Endothelial cell of umbilical vein (primary cell): ENCODE measurements at regions not wholly inside any gene's neighbourhood (a gene's known extent, or its start where the extent isn't known, plus 50 kb on each side); places are given as distances from the start of the nearest gene placed in this dataset.

ENCODE experiments used
- BruUV-seq: library from RNA; stranded (reverse); fragments of 400-500 nt; replicated peaks from 2 replicates; lab custom pipeline; 2021; lab: Mats Ljungman, UMichigan
- CTCF ChIA-PET: fragments of 300-600, 350-600 bp; sonication (Branson Sonifier 250); formaldehyde crosslinking; loops from one replicate; lab custom pipeline; 2021; ENCODE audit warnings: antibody characterized with exemption, inconsistent platforms; lab: Charles Lee
- POLR2A ChIA-PET: fragments of 300-600, 350-600 bp; sonication (Branson Sonifier 250); formaldehyde crosslinking; loops from one replicate; lab custom pipeline; 2021; ENCODE audit warnings: antibody characterized with exemption, inconsistent platforms; lab: Charles Lee
- DNase-seq: peaks from one replicate; pipeline ENCODE4 v3.0.0-alpha.2; 2011; ENCODE audit warnings: low read depth, low spot score
- FAIRE-seq: peaks from 2 replicates; lab custom pipeline; 2011; peaks lifted over from hg19 to GRCh38; lab: Jason Lieb, UNC
- H2AFZ ChIP-seq: 2 replicates; pipeline ENCODE4 v1.6.0; 2012; ENCODE audit warnings: low read depth, low read length, control low read depth, inconsistent platforms
- H3K27ac ChIP-seq: 2 replicates; pipeline ENCODE4 v1.5.1; 2011; ENCODE audit warnings: low read depth, mild to moderate bottlenecking, control low read depth, low read length, moderate library complexity; ENCODE audit not compliant: insufficient read depth
- H3K27me3 ChIP-seq, 2 experiments: 2 replicates each; pipeline versions ENCODE4 v1.6.0 to v1.6.1; 2011; ENCODE audit warnings: low read length in 2 of 2, mixed read lengths in 1 of 2; ENCODE audit not compliant: control insufficient read depth in 2 of 2, insufficient read depth in 2 of 2
- H3K36me3 ChIP-seq, 2 experiments: 2 replicates in 1 of 2; 3 replicates in 1 of 2; pipeline ENCODE4 v1.5.1; 2011; ENCODE audit warnings: low read length in 2 of 2, mild to moderate bottlenecking in 1 of 2, moderate library complexity in 1 of 2; ENCODE audit not compliant: control insufficient read depth in 2 of 2, insufficient read depth in 2 of 2; ENCODE audit errors: extremely low read depth in 1 of 2
- H3K4me1 ChIP-seq: 3 replicates; pipeline ENCODE4 v1.5.1; 2011; ENCODE audit warnings: mild to moderate bottlenecking, low read length; ENCODE audit not compliant: control insufficient read depth, insufficient read depth; ENCODE audit errors: extremely low read depth
- H3K4me2 ChIP-seq: 2 replicates; pipeline ENCODE4 v1.6.1; 2011; ENCODE audit warnings: low read length, control low read depth, mixed read lengths; ENCODE audit not compliant: insufficient read depth
- H3K4me3 ChIP-seq, 3 experiments: fragments of 200-600 bp in 1 of 3; sonication (generic), shearing (Covaris generic) in 1 of 3; replicated peaks in 1 of 3; 2 replicates each; pipeline ENCODE4 v1.5.1; 2011 to 2016; ENCODE audit warnings: control low read depth in 3 of 3, low read length in 3 of 3, mild to moderate bottlenecking in 2 of 3, inconsistent platforms in 1 of 3, low read depth in 1 of 3, moderate library complexity in 1 of 3; ENCODE audit not compliant: insufficient read depth in 1 of 3
- H3K79me2 ChIP-seq: 2 replicates; pipeline ENCODE4 v1.6.0; 2012; ENCODE audit warnings: low read length, inconsistent platforms; ENCODE audit not compliant: control insufficient read depth, insufficient read depth
- H3K9ac ChIP-seq: replicated peaks from 2 replicates; pipeline ENCODE3; 2011; ENCODE audit warnings: low read length, control low read depth; ENCODE audit not compliant: insufficient read depth; ENCODE audit errors: extremely low read depth
- H3K9me1 ChIP-seq: replicated peaks from 3 replicates; pipeline ENCODE4 v1.6.0; 2011; ENCODE audit warnings: mild to moderate bottlenecking, low read length; ENCODE audit not compliant: control insufficient read depth, insufficient read depth; ENCODE audit errors: extremely low read depth
- H3K9me3 ChIP-seq: replicated peaks from 2 replicates; pipeline ENCODE4 v1.5.1; 2012; ENCODE audit warnings: low read length, inconsistent platforms; ENCODE audit not compliant: control insufficient read depth, insufficient read depth
- H4K20me1 ChIP-seq: replicated peaks from 2 replicates; pipeline ENCODE3; 2011; ENCODE audit warnings: mild to moderate bottlenecking, low read length; ENCODE audit not compliant: control insufficient read depth, insufficient read depth; ENCODE audit errors: extremely low read depth
- EZH2 ChIP-seq: IDR thresholded peaks from 2 replicates; pipeline ENCODE4 v1.6.1; 2012; ENCODE audit warnings: borderline replicate concordance, low read depth, mild to moderate bottlenecking, moderate library complexity, low read length, inconsistent platforms; ENCODE audit not compliant: severe bottlenecking
- FOS ChIP-seq: IDR thresholded peaks from 2 replicates; pipeline ENCODE4 v1.6.1; 2011; ENCODE audit warnings: mild to moderate bottlenecking, low read length, moderate library complexity, borderline replicate concordance; ENCODE audit not compliant: insufficient read depth
- GATA2 ChIP-seq: IDR thresholded peaks from 2 replicates; pipeline ENCODE4 v1.7.0; 2011; ENCODE audit warnings: low read depth, mild to moderate bottlenecking, moderate library complexity, mixed read lengths, low read length; ENCODE audit not compliant: insufficient read length, insufficient read depth
- JUN ChIP-seq: IDR thresholded peaks from 2 replicates; pipeline ENCODE4 v1.6.1; 2011; ENCODE audit warnings: borderline replicate concordance, low read depth; ENCODE audit not compliant: insufficient read length, insufficient read depth
- MYC ChIP-seq: IDR thresholded peaks from one replicate; pipeline ENCODE4 v1.6.1; 2011; ENCODE audit warnings: mild to moderate bottlenecking, low read depth, low read length
- POLR2A ChIP-seq: IDR thresholded peaks from 2 replicates; pipeline ENCODE4 v1.6.1; 2012; ENCODE audit warnings: low read depth, mild to moderate bottlenecking, control low read depth, low read length
- POLR2AphosphoS5 ChIP-seq: IDR thresholded peaks from 2 replicates; pipeline ENCODE4 v1.6.1; 2012; ENCODE audit warnings: low read depth, mild to moderate bottlenecking, control low read depth, low read length, moderate library complexity; ENCODE audit not compliant: insufficient read depth
- dilution Hi-C: fragments of 300-500 bp; cut with MboI; formaldehyde crosslinking; loops from one replicate; pipeline ENCODE4 v1.15.0; 2019; ENCODE audit warnings: low sequenced_read_pairs; ENCODE audit not compliant: extremely low pct_ligation_motif_present
- intact Hi-C: fragments of 100-400 bp; cut with micrococcal nuclease; formaldehyde crosslinking; loops from one replicate; pipeline ENCODE4 v1.10.0; 2022
- TF ChIP-seq, protein P1 (sequence below): IDR thresholded peaks from 2 replicates; pipeline ENCODE4 v1.6.1; 2011; ENCODE audit not compliant: insufficient read depth, insufficient read length
- TF ChIP-seq, protein P2 (sequence below), 2 donors: IDR thresholded peaks; 1 replicate in 1 of 2; 2 replicates in 1 of 2; pipeline ENCODE4 v1.5.1; 2011; ENCODE audit warnings: low read length in 2 of 2, mild to moderate bottlenecking in 2 of 2, moderate library complexity in 2 of 2, control low read depth in 1 of 2, inconsistent platforms in 1 of 2, low read depth in 1 of 2; ENCODE audit not compliant: insufficient read depth in 1 of 2; ENCODE audit errors: extremely low read depth in 1 of 2

DNA sequence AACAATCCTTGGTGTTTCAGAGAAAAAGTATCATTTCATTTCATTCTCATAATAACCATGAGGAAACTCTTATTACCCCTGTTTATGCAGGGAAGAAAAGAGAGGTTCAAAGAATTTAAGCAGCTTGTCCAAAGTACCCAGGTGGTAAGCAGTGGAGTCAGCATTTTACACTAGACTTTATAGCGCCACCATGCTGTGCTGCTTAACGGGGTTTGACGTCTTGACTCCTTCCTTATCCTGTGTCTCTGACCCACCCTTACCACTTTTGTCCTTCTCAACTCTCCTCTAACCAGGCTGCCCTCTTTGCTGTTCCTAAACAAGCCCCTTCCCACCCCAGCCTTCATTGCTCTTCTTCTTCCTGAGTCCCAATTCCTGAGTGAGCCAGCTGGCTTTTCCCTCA is 117.0 kb upstream of the AHR start:
- Histone ChIP-seq H2AFZ (no peak overlapping the region), H4K20me1 (no peaks in the 10 kb centered on the region), H3K4me1 (peaks cover 11% of the 10 kb centered on the region), H3K9me3 (no peaks in the 10 kb centered on the region), H3K79me2 (no peaks in the 10 kb centered on the region), H3K4me2 (no peak overlapping the region), H3K27me3 (no peaks in the 10 kb centered on the region), H3K27ac (no peak overlapping the region), H3K9ac (no peak overlapping the region), H3K36me3 (no peaks in the 10 kb centered on the region), H3K9me1 (no peaks in the 10 kb centered on the region), H3K4me3 (no peak overlapping the region)
- DNase-seq, result no peak
- TF ChIP-seq GATA2 (no peak), JUN (no peak), EZH2 (no peak), MYC (no peak), FOS (no peak), POLR2AphosphoS5 (no peak), POLR2A (no peak)
- TF ChIP-seq, protein P1, sequence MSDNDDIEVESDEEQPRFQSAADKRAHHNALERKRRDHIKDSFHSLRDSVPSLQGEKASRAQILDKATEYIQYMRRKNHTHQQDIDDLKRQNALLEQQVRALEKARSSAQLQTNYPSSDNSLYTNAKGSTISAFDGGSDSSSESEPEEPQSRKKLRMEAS, result no peak
- TF ChIP-seq, protein P2, sequence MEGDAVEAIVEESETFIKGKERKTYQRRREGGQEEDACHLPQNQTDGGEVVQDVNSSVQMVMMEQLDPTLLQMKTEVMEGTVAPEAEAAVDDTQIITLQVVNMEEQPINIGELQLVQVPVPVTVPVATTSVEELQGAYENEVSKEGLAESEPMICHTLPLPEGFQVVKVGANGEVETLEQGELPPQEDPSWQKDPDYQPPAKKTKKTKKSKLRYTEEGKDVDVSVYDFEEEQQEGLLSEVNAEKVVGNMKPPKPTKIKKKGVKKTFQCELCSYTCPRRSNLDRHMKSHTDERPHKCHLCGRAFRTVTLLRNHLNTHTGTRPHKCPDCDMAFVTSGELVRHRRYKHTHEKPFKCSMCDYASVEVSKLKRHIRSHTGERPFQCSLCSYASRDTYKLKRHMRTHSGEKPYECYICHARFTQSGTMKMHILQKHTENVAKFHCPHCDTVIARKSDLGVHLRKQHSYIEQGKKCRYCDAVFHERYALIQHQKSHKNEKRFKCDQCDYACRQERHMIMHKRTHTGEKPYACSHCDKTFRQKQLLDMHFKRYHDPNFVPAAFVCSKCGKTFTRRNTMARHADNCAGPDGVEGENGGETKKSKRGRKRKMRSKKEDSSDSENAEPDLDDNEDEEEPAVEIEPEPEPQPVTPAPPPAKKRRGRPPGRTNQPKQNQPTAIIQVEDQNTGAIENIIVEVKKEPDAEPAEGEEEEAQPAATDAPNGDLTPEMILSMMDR (IDR thresholded peaks at IDR 0.05; ENCODE audit: extremely low read depth in 1 of 2, insufficient read depth in 1 of 2, low read depth in 1 of 2, low read length in 2 of 2), result no peak
- dilution Hi-C loops (no loop called here), intact Hi-C loops (no loop called here)
- CTCF ChIA-PET, result no interaction called here
- POLR2A ChIA-PET, result no interaction called here
- no TSS peak for BruUV-seq
- FAIRE-seq, result no peak
